ENCODE measurements at regions not wholly inside any gene's neighbourhood (a gene's known extent, or its start where the extent isn't known, plus 50 kb on each side); places are given as distances from the start of the nearest gene placed in this dataset.

GRCh38 chr22:48573766-48574165 is 1253.9 kb downstream of the BRD1 start:
- Histone ChIP-seq H3K9me3 (ENCODE audit: control insufficient read depth, insufficient read depth, low read length) (no peaks in the 10 kb centered on the region), H3K27me3 (ENCODE audit: control insufficient read depth, insufficient read depth, low read length) (peaks cover 3% of the 10 kb centered on the region), H3K4me1 (ENCODE audit: control insufficient read depth, insufficient read depth, low read length) (no peaks in the 10 kb centered on the region), H3K27ac (ENCODE audit: low read length) (no peak overlapping the region), H3K4me3 (ENCODE audit: low read length) (no peak overlapping the region), H3K36me3 (ENCODE audit: control insufficient read depth, insufficient read depth, low read length) (no peaks in the 10 kb centered on the region)
- Mint-ChIP-seq H3K9me3 (peaks cover 2 to 3% of the 10 kb centered on the region in 2 donors), H3K4me1 (no peaks in the 10 kb centered on the region), H3K36me3 (peaks cover 15% of the 10 kb centered on the region), H3K27me3 (ENCODE audit: low read depth in 2 of 2) (peaks cover 36 to 53% of the 10 kb centered on the region in 2 donors), H3K27ac (no peak overlapping the region), H3K4me3 (no peak overlapping the region)
- no peak for TF ChIP-seq CTCF (IDR thresholded peaks at IDR 0.05)
- intact Hi-C loops (cut with micrococcal nuclease), result no loop called here
- ATAC-seq, result no peak
- WGBS (ENCODE audit: insufficient coverage), result 75% methylated on average over 4 of the region's 4 CpGs
- no peak for DNase-seq

GRCh38 chr22:48572951-48573350 is 1254.7 kb downstream of the BRD1 start:
- intact Hi-C loops (cut with micrococcal nuclease), result no loop called here
- H3K9me3 Mint-ChIP-seq, result peaks cover 2 to 3% of the 10 kb centered on the region in 2 donors
- H3K27ac Mint-ChIP-seq, result no peak overlapping the region

GRCh38 chr22:48570912-48571311 is 1256.8 kb downstream of the BRD1 start:
- no peak overlapping the region for H3K4me3 Mint-ChIP-seq
- H3K4me1 Mint-ChIP-seq, result peaks cover 0 to 6% of the 10 kb centered on the region in 2 donors
- intact Hi-C loops (cut with micrococcal nuclease), result no loop called here
- ATAC-seq (no peak), DNase-seq (no peak)
- Histone ChIP-seq H3K4me3 (ENCODE audit: low read length) (no peak overlapping the region), H3K27ac (ENCODE audit: low read length) (no peak overlapping the region), H3K27me3 (ENCODE audit: control insufficient read depth, insufficient read depth, low read length) (peaks cover 6% of the 10 kb centered on the region), H3K9me3 (ENCODE audit: control insufficient read depth, insufficient read depth, low read length) (no peaks in the 10 kb centered on the region), H3K36me3 (ENCODE audit: control insufficient read depth, insufficient read depth, low read length) (no peaks in the 10 kb centered on the region), H3K4me1 (ENCODE audit: control insufficient read depth, insufficient read depth, low read length) (peaks cover 8% of the 10 kb centered on the region)
- TF ChIP-seq CTCF (IDR thresholded peaks at IDR 0.05), result no peak
- peaks cover 38 to 39% of the 10 kb centered on the region in 2 donors for H3K27me3 Mint-ChIP-seq (ENCODE audit: low read depth in 2 of 2)
- no peak overlapping the region for H3K27ac Mint-ChIP-seq
- peaks cover 15% of the 10 kb centered on the region for H3K36me3 Mint-ChIP-seq
- WGBS (ENCODE audit: insufficient coverage), result 100% methylated on average over 2 of the region's 2 CpGs
- H3K9me3 Mint-ChIP-seq, result peaks cover 2 to 3% of the 10 kb centered on the region in 2 donors

More at GRCh38 chr22:48572951-48573350, 1254.7 kb downstream of the BRD1 start:
- H3K27me3 Mint-ChIP-seq (ENCODE audit: low read depth in 2 of 2), result peaks cover 36 to 49% of the 10 kb centered on the region in 2 donors
- WGBS (ENCODE audit: insufficient coverage), result 92% methylated on average over 4 of the region's 4 CpGs
- ATAC-seq (no peak), DNase-seq (no peak)
- Histone ChIP-seq H3K4me1 (ENCODE audit: control insufficient read depth, insufficient read depth, low read length) (no peaks in the 10 kb centered on the region), H3K36me3 (ENCODE audit: control insufficient read depth, insufficient read depth, low read length) (no peaks in the 10 kb centered on the region), H3K27me3 (ENCODE audit: control insufficient read depth, insufficient read depth, low read length) (peaks cover 3% of the 10 kb centered on the region), H3K9me3 (ENCODE audit: control insufficient read depth, insufficient read depth, low read length) (no peaks in the 10 kb centered on the region), H3K27ac (ENCODE audit: low read length) (no peak overlapping the region), H3K4me3 (ENCODE audit: low read length) (no peak overlapping the region)
- H3K4me3 Mint-ChIP-seq, result no peak overlapping the region
- H3K36me3 Mint-ChIP-seq, result peaks cover 15% of the 10 kb centered on the region
- TF ChIP-seq CTCF (IDR thresholded peaks at IDR 0.05), result no peak
- no peaks in the 10 kb centered on the region for H3K4me1 Mint-ChIP-seq
